Trophoblast cell (in vitro differentiated cells and primary cell): ENCODE measurements at regions not wholly inside any gene's neighbourhood (a gene's known extent, or its start where the extent isn't known, plus 50 kb on each side); places are given as distances from the start of the nearest gene placed in this dataset.

Experiments
- DNase-seq, 2 donors: peaks; one replicate each; pipeline ENCODE4 v3.0.0-alpha.2; 2016
- H2AFZ ChIP-seq: 2 replicates; pipeline ENCODE4 v1.6.1; 2013; ENCODE audit warnings: low read length, moderate library complexity, mild to moderate bottlenecking; ENCODE audit not compliant: insufficient read depth, poor library complexity
- H2AK5ac ChIP-seq: 2 replicates; pipeline ENCODE4 v1.6.1; 2013; ENCODE audit warnings: mild to moderate bottlenecking, low read length
- H2BK120ac ChIP-seq: 2 replicates; pipeline ENCODE4 v1.6.1; 2013; ENCODE audit warnings: low read length, mild to moderate bottlenecking, moderate library complexity; ENCODE audit not compliant: insufficient read depth, poor library complexity
- H2BK12ac ChIP-seq: 2 replicates; pipeline ENCODE4 v1.6.1; 2013; ENCODE audit warnings: mild to moderate bottlenecking, low read length, moderate library complexity
- H2BK5ac ChIP-seq: 2 replicates; pipeline ENCODE4 v1.6.1; 2013; ENCODE audit warnings: low read length, low read depth, moderate library complexity, mild to moderate bottlenecking; ENCODE audit not compliant: poor library complexity
- H3K14ac ChIP-seq: 2 replicates; pipeline ENCODE4 v1.6.1; 2013; ENCODE audit warnings: mild to moderate bottlenecking, low read length
- H3K18ac ChIP-seq: 2 replicates; pipeline ENCODE4 v1.6.1; 2013; ENCODE audit warnings: mild to moderate bottlenecking, low read length
- H3K23ac ChIP-seq: 2 replicates; pipeline ENCODE4 v1.6.1; 2013; ENCODE audit warnings: low read length
- H3K27ac ChIP-seq: 2 replicates; pipeline ENCODE4 v1.5.1; 2013; ENCODE audit warnings: low read depth, mild to moderate bottlenecking, inconsistent platforms, low read length, moderate library complexity
- H3K27me3 ChIP-seq: 2 replicates; pipeline ENCODE4 v1.6.1; 2013; ENCODE audit warnings: inconsistent platforms, mild to moderate bottlenecking, low read length, moderate library complexity; ENCODE audit not compliant: insufficient read depth
- H3K36me3 ChIP-seq, 2 experiments: 1 replicate in 1 of 2; 2 replicates in 1 of 2; pipeline ENCODE4 v1.6.1; 2013; ENCODE audit warnings: low read length in 2 of 2, mild to moderate bottlenecking in 2 of 2, moderate library complexity in 1 of 2; ENCODE audit not compliant: insufficient read depth in 2 of 2, control insufficient read depth in 1 of 2
- H3K4ac ChIP-seq: 2 replicates; pipeline ENCODE4 v1.6.1; 2013; ENCODE audit warnings: low read depth, mild to moderate bottlenecking, low read length, moderate library complexity
- H3K4me1 ChIP-seq, 2 experiments: 1 replicate in 1 of 2; 2 replicates in 1 of 2; pipeline ENCODE4 v1.6.1; 2013; ENCODE audit warnings: low read length in 2 of 2, mild to moderate bottlenecking in 2 of 2, moderate library complexity in 1 of 2; ENCODE audit not compliant: insufficient read depth in 2 of 2, control insufficient read depth in 1 of 2
- H3K4me2 ChIP-seq: 2 replicates; pipeline ENCODE4 v1.6.1; 2013; ENCODE audit warnings: inconsistent platforms, mild to moderate bottlenecking, low read length, moderate library complexity
- H3K4me3 ChIP-seq: 2 replicates; pipeline ENCODE4 v1.5.1; 2013; ENCODE audit warnings: mild to moderate bottlenecking, low read depth, low read length, inconsistent platforms
- H3K79me1 ChIP-seq: one replicate; pipeline ENCODE4 v1.6.1; 2013; ENCODE audit warnings: low read length
- H3K79me2 ChIP-seq: 2 replicates; pipeline ENCODE4 v1.6.1; 2013; ENCODE audit warnings: low read length, mild to moderate bottlenecking; ENCODE audit not compliant: control insufficient read depth, insufficient read depth, poor library complexity
- H3K9ac ChIP-seq: 2 replicates; pipeline ENCODE4 v1.6.1; 2013; ENCODE audit warnings: mild to moderate bottlenecking, low read length
- H3K9me3 ChIP-seq: 2 replicates; pipeline ENCODE4 v1.6.1; 2013; ENCODE audit warnings: low read depth, mild to moderate bottlenecking, control low read depth, inconsistent platforms, low read length; ENCODE audit not compliant: insufficient read depth
- H4K12ac ChIP-seq: 2 replicates; pipeline ENCODE4 v1.6.1; 2013; ENCODE audit warnings: low read depth, mild to moderate bottlenecking, low read length, moderate library complexity
- H4K8ac ChIP-seq: 2 replicates; pipeline ENCODE4 v1.6.1; 2013; ENCODE audit warnings: low read depth, mild to moderate bottlenecking, low read length, moderate library complexity
- H4K91ac ChIP-seq: one replicate; pipeline ENCODE4 v1.6.1; 2013; ENCODE audit warnings: low read depth, mild to moderate bottlenecking, low read length, moderate library complexity
- WGBS: extraction: QIAGEN DNeasy Blood & Tissue Kit; methylation state at CpG from one replicate; pipeline ENCODE4 v1.1.7; 2013; ENCODE audit warnings: missing lambda C conversion rate; ENCODE audit not compliant: insufficient read length, insufficient coverage; ENCODE audit errors: extremely low coverage; 5-methylcytosine and 5-hydroxymethylcytosine counted together

GRCh38 chr12:116427200-116427930 is 131.8 kb upstream of the MAP1LC3B2 start:
- Histone ChIP-seq H3K23ac (no peak overlapping the region), H3K79me2 (peaks cover 5% of the 10 kb centered on the region), H4K8ac (peak overlapping the region; percentile 56), H2BK120ac (peak overlapping the region; percentile 89), H3K4ac (peak overlapping the region; percentile 24), H3K27ac (peak overlapping the region; percentile 98), H3K4me2 (peak overlapping the region; percentile 36), H3K9me3 (no peaks in the 10 kb centered on the region), H2AK5ac (no peak overlapping the region), H2AFZ (no peak overlapping the region), H2BK5ac (peak overlapping the region; percentile 94), H3K27me3 (no peaks in the 10 kb centered on the region), H3K14ac (peak overlapping the region; percentile 54), H4K12ac (peak overlapping the region; percentile 4), H3K79me1 (peaks cover 48% of the 10 kb centered on the region), H3K9ac (no peak overlapping the region), H3K18ac (peak overlapping the region; percentile 44), H3K4me3 (no peak overlapping the region), H2BK12ac (peak overlapping the region; percentile 74), H3K36me3 (no peaks in the 10 kb centered on the region), H4K91ac (peak overlapping the region; percentile 96), H3K4me1 (peaks cover 34 to 45% of the 10 kb centered on the region in 2 experiments)
- no CpG with 5 or more reads among the region's 19 CpGs for WGBS
- peak; percentile 74 to 92 for DNase-seq

GRCh38 chr12:116429826-116430360 is 129.3 kb upstream of the MAP1LC3B2 start:
- WGBS = no CpG with 5 or more reads among the region's 7 CpGs
- no peak overlapping the region for H3K23ac ChIP-seq

GRCh38 chr12:116430911-116431565 is 128.1 kb upstream of the MAP1LC3B2 start:
- Histone ChIP-seq H4K8ac (peak overlapping the region; percentile 25), H3K36me3 (no peaks in the 10 kb centered on the region), H3K9ac (no peak overlapping the region), H3K4me1 (peaks cover 27 to 34% of the 10 kb centered on the region in 2 experiments), H3K4me3 (no peak overlapping the region), H2BK12ac (peak overlapping the region; percentile 91), H3K4ac (no peak overlapping the region), H4K12ac (no peak overlapping the region), H3K14ac (peak overlapping the region; percentile 74), H3K18ac (peak overlapping the region; percentile 64), H3K23ac (no peak overlapping the region), H3K79me1 (peaks cover 42% of the 10 kb centered on the region), H2BK120ac (peak overlapping the region; percentile 44), H3K4me2 (no peak overlapping the region), H4K91ac (peak overlapping the region; percentile 84), H3K79me2 (peaks cover 2% of the 10 kb centered on the region), H2AK5ac (peak overlapping the region; percentile 81), H3K27ac (peak overlapping the region; percentile 42), H3K9me3 (no peaks in the 10 kb centered on the region), H2AFZ (no peak overlapping the region), H2BK5ac (peak overlapping the region; percentile 11), H3K27me3 (no peaks in the 10 kb centered on the region)
- no peak for DNase-seq
- WGBS = no CpG with 5 or more reads among the region's 5 CpGs

More at GRCh38 chr12:116429826-116430360, 129.3 kb upstream of the MAP1LC3B2 start:
- peak overlapping the region; percentile 66 for H2BK12ac ChIP-seq
- no peak overlapping the region for H2BK120ac ChIP-seq
- peaks cover 48% of the 10 kb centered on the region for H3K79me1 ChIP-seq
- peak in 1 of 2 donors; percentile 29 for DNase-seq
- H3K4me2 ChIP-seq = no peak overlapping the region
- H3K4me3 ChIP-seq = no peak overlapping the region
- H3K27ac ChIP-seq = no peak overlapping the region
- H3K18ac ChIP-seq = no peak overlapping the region
- H4K12ac ChIP-seq = no peak overlapping the region
- H3K36me3 ChIP-seq = no peaks in the 10 kb centered on the region
- H3K27me3 ChIP-seq = no peaks in the 10 kb centered on the region
- no peak overlapping the region for H2AK5ac ChIP-seq
- peaks cover 2% of the 10 kb centered on the region for H3K79me2 ChIP-seq
- peaks cover 34 to 42% of the 10 kb centered on the region in 2 experiments for H3K4me1 ChIP-seq
- H3K9ac ChIP-seq = no peak overlapping the region
- H4K91ac ChIP-seq = no peak overlapping the region
- H2AFZ ChIP-seq = no peak overlapping the region
- no peak overlapping the region for H3K4ac ChIP-seq
- no peak overlapping the region for H2BK5ac ChIP-seq
- H4K8ac ChIP-seq = no peak overlapping the region
- H3K9me3 ChIP-seq = no peaks in the 10 kb centered on the region
- no peak overlapping the region for H3K14ac ChIP-seq

GRCh38 chr12:116431677-116432300 is 127.4 kb upstream of the MAP1LC3B2 start:
- H2BK5ac ChIP-seq = peak overlapping the region; percentile 73
- WGBS = no CpG with 5 or more reads among the region's 13 CpGs

More at GRCh38 chr12:116431677-116432300, 127.4 kb upstream of the MAP1LC3B2 start:
- Histone ChIP-seq H4K12ac (no peak overlapping the region), H3K23ac (no peak overlapping the region), H4K8ac (peak overlapping the region; percentile 25), H3K18ac (no peak overlapping the region), H3K9me3 (no peaks in the 10 kb centered on the region), H4K91ac (peak overlapping the region; percentile 84), H2BK120ac (peak overlapping the region; percentile 92), H2BK12ac (peak overlapping the region; percentile 91), H3K9ac (no peak overlapping the region), H3K4ac (no peak overlapping the region), H3K79me2 (peaks cover 2% of the 10 kb centered on the region), H3K27ac (peak overlapping the region; percentile 53), H3K79me1 (peaks cover 39% of the 10 kb centered on the region), H2AK5ac (peak overlapping the region; percentile 81), H3K4me1 (peaks cover 25 to 31% of the 10 kb centered on the region in 2 experiments), H3K4me3 (no peak overlapping the region), H2AFZ (no peak overlapping the region), H3K4me2 (no peak overlapping the region), H3K27me3 (no peaks in the 10 kb centered on the region), H3K36me3 (no peaks in the 10 kb centered on the region), H3K14ac (peak overlapping the region; percentile 74)
- peak; percentile 45 to 66 for DNase-seq
